ENCODE measurements at regions not wholly inside any gene's neighbourhood (a gene's known extent, or its start where the extent isn't known, plus 50 kb on each side); places are given as distances from the start of the nearest gene placed in this dataset.

DNA sequence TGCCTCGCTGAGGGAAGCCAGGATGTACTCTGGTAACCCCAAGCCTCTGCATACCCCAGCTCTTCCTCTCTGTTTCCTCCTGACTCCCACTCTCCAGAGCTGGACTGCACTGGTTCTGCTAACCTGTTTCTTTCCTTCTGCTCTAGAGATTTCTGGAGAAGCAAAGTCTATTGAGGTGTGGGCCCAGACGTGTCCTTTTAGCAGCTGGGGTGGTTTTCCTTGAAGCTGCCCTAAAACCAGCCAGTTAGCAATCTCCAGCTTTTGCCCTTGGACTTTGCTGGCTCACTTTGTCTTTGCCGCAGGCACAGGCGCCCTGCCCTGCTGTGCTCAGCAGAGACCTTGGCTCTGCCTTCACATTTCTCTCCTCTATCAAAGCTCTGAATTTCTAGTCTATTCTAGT, 171.8 kb upstream of the IVNS1ABP start:
- TF ChIP-seq ZNF8 (CRISPR knock-in tag; IDR thresholded peaks at IDR 0.05) (no peak), ARNTL (CRISPR knock-in tag; IDR thresholded peaks at IDR 0.05; ENCODE audit: borderline replicate concordance, low read depth) (no peak), ESRRG (CRISPR knock-in tag; IDR thresholded peaks at IDR 0.05) (no peak), RARB (CRISPR knock-in tag; IDR thresholded peaks at IDR 0.05) (no peak), ISL1 (CRISPR knock-in tag; IDR thresholded peaks at IDR 0.05) (no peak), ZFP3 (CRISPR knock-in tag; IDR thresholded peaks at IDR 0.05) (no peak)
- TF ChIP-seq, protein P1, sequence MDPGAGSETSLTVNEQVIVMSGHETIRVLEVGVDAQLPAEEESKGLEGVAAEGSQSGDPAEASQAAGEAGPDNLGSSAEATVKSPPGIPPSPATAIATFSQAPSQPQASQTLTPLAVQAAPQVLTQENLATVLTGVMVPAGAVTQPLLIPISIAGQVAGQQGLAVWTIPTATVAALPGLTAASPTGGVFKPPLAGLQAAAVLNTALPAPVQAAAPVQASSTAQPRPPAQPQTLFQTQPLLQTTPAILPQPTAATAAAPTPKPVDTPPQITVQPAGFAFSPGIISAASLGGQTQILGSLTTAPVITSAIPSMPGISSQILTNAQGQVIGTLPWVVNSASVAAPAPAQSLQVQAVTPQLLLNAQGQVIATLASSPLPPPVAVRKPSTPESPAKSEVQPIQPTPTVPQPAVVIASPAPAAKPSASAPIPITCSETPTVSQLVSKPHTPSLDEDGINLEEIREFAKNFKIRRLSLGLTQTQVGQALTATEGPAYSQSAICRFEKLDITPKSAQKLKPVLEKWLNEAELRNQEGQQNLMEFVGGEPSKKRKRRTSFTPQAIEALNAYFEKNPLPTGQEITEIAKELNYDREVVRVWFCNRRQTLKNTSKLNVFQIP (CRISPR knock-in tag; IDR thresholded peaks at IDR 0.05; ENCODE audit: borderline replicate concordance, low read depth) = no peak
- TF ChIP-seq, protein P2, sequence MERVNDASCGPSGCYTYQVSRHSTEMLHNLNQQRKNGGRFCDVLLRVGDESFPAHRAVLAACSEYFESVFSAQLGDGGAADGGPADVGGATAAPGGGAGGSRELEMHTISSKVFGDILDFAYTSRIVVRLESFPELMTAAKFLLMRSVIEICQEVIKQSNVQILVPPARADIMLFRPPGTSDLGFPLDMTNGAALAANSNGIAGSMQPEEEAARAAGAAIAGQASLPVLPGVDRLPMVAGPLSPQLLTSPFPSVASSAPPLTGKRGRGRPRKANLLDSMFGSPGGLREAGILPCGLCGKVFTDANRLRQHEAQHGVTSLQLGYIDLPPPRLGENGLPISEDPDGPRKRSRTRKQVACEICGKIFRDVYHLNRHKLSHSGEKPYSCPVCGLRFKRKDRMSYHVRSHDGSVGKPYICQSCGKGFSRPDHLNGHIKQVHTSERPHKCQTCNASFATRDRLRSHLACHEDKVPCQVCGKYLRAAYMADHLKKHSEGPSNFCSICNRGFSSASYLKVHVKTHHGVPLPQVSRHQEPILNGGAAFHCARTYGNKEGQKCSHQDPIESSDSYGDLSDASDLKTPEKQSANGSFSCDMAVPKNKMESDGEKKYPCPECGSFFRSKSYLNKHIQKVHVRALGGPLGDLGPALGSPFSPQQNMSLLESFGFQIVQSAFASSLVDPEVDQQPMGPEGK (CRISPR knock-in tag; IDR thresholded peaks at IDR 0.05; ENCODE audit: borderline replicate concordance) = no peak
- TF ChIP-seq, protein P3, sequence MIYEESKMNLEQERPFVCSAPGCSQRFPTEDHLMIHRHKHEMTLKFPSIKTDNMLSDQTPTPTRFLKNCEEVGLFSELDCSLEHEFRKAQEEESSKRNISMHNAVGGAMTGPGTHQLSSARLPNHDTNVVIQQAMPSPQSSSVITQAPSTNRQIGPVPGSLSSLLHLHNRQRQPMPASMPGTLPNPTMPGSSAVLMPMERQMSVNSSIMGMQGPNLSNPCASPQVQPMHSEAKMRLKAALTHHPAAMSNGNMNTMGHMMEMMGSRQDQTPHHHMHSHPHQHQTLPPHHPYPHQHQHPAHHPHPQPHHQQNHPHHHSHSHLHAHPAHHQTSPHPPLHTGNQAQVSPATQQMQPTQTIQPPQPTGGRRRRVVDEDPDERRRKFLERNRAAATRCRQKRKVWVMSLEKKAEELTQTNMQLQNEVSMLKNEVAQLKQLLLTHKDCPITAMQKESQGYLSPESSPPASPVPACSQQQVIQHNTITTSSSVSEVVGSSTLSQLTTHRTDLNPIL (CRISPR knock-in tag; IDR thresholded peaks at IDR 0.05; ENCODE audit: low read depth) = no peak

Data from SK-N-SH treated with all-trans-retinoic acid at 6 μM for 48 hours (cell line).